Ishikawa (cell line): ENCODE measurements at regions not wholly inside any gene's neighbourhood (a gene's known extent, or its start where the extent isn't known, plus 50 kb on each side); places are given as distances from the start of the nearest gene placed in this dataset.

Experiments used
- CEBPB ChIP-seq: IDR thresholded peaks from 2 replicates; pipeline ENCODE4 v1.6.1; 2012
- CREB1 ChIP-seq: IDR thresholded peaks from 2 replicates; pipeline ENCODE4 v1.6.1; 2012; ENCODE audit warnings: low read depth
- EGR1 ChIP-seq: IDR thresholded peaks from 2 replicates; pipeline ENCODE4 v1.6.1; 2012
- EP300 ChIP-seq: IDR thresholded peaks from 2 replicates; pipeline ENCODE4 v1.6.1; 2012; ENCODE audit warnings: borderline replicate concordance
- FOXM1 ChIP-seq: IDR thresholded peaks from 2 replicates; pipeline ENCODE4 v1.6.1; 2012; ENCODE audit warnings: low read depth, borderline replicate concordance
- NFIC ChIP-seq: IDR thresholded peaks from 2 replicates; pipeline ENCODE4 v1.6.1; 2012
- RAD21 ChIP-seq: IDR thresholded peaks from 2 replicates; pipeline ENCODE4 v1.6.1; 2012; ENCODE audit warnings: low read depth
- REST ChIP-seq: IDR thresholded peaks from 2 replicates; pipeline ENCODE4 v1.6.1; 2012; ENCODE audit warnings: low read depth, mild to moderate bottlenecking
- TAF1 ChIP-seq: IDR thresholded peaks from 2 replicates; pipeline ENCODE4 v1.6.1; 2012; ENCODE audit warnings: low read depth, mild to moderate bottlenecking
- TCF12 ChIP-seq: IDR thresholded peaks from 2 replicates; pipeline ENCODE4 v1.6.1; 2012; ENCODE audit warnings: low read depth
- TEAD4 ChIP-seq: IDR thresholded peaks from 2 replicates; pipeline ENCODE4 v1.6.1; 2012
- YY1 ChIP-seq: IDR thresholded peaks from 2 replicates; pipeline ENCODE4 v1.6.1; 2012; ENCODE audit warnings: low read depth
- ZBTB7A ChIP-seq: IDR thresholded peaks from 2 replicates; pipeline ENCODE4 v1.6.1; 2012; ENCODE audit warnings: low read depth
- TF ChIP-seq, protein P1 (sequence below): IDR thresholded peaks from 2 replicates; pipeline ENCODE4 v1.6.1; 2012
- TF ChIP-seq, protein P2 (sequence below): IDR thresholded peaks from 2 replicates; pipeline ENCODE4 v1.6.1; 2012

DNA sequence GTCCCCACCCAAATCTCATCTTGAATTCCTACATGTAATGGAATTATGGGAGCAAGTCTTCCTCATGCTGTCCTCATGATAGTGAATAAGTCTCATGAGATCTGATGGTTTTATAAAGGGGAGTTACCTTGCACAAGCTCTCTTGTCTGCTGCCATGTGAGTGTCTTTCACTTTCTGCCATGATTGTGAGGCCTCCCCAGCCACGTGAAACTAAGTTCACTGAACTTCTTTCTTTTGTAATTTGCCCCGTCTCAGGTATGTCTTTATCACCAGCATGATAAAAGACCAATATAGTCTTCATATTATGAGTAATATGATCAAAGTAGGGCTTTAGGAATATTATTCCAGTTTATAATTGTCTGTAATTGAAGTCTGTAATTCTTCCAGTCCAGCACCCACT is 86.3 kb upstream of the ANO5 start:
- no peak for TF ChIP-seq FOXM1

- TF ChIP-seq REST (no peak), TCF12 (no peak), CEBPB (no peak), EP300 (no peak), FOXM1 (no peak), TEAD4 (no peak), EGR1 (no peak), ZBTB7A (no peak), YY1 (no peak)
- TF ChIP-seq, protein P1, sequence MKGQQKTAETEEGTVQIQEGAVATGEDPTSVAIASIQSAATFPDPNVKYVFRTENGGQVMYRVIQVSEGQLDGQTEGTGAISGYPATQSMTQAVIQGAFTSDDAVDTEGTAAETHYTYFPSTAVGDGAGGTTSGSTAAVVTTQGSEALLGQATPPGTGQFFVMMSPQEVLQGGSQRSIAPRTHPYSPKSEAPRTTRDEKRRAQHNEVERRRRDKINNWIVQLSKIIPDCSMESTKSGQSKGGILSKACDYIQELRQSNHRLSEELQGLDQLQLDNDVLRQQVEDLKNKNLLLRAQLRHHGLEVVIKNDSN = no peak
Observed at GRCh38 chr11:22115470-22116029, 77.3 kb upstream of the ANO5 start.

DNA sequence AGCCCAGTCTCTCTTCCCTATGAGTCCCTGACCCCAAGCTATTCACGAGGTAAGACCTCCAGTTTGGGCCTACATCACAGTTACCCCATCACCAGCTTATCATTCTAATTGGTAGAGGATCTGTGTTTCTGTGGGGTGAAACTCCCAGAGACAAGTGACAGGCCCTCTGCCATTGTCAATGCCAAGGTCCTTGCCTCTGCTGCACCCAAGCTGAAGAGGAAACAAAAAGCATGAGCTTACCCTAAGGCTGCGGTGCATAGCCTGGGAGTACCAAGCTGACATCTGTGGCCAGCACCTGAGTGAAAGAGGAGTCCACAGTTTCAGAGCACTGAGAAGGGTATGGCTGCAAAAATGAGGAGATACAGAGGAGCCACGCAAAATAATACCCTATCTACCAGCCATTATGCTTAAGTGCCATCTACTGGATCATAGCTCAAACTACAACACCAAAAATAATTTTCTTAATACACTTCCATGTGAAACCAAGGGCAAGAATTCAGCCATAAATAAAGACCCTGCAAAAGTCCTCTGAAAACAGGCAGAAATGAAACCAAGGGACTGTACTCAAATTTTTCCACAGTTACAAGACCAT is 62.3 kb upstream of the ANO5 start:
- TF ChIP-seq TAF1 = no peak
- TF ChIP-seq RAD21 = peak; percentile 60

GRCh38 chr11:22133776-22134175 is 59.1 kb upstream of the ANO5 start:
- TF ChIP-seq, protein P2, sequence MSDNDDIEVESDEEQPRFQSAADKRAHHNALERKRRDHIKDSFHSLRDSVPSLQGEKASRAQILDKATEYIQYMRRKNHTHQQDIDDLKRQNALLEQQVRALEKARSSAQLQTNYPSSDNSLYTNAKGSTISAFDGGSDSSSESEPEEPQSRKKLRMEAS = no peak
- no peak for TF ChIP-seq RAD21
- no peak for TF ChIP-seq FOXM1
- no peak for TF ChIP-seq REST
- TF ChIP-seq CEBPB = no peak
- no peak for TF ChIP-seq EGR1
- TF ChIP-seq TEAD4 = no peak
- no peak for TF ChIP-seq TCF12
- TF ChIP-seq CREB1 = no peak
- no peak for TF ChIP-seq NFIC
- TF ChIP-seq, protein P1 = no peak
- no peak for TF ChIP-seq EP300
- TF ChIP-seq YY1 = no peak
- no peak for TF ChIP-seq TAF1
- TF ChIP-seq ZBTB7A = no peak

- TF ChIP-seq, protein P1 = no peak
- TF ChIP-seq, protein P2 = no peak
- no peak for TF ChIP-seq TCF12
- TF ChIP-seq CREB1 = no peak
- TF ChIP-seq EGR1 = no peak
- no peak for TF ChIP-seq EP300
- no peak for TF ChIP-seq NFIC
- no peak for TF ChIP-seq TAF1
- TF ChIP-seq REST = no peak
- no peak for TF ChIP-seq TEAD4
- TF ChIP-seq CEBPB = no peak
- no peak for TF ChIP-seq FOXM1
- no peak for TF ChIP-seq YY1
- no peak for TF ChIP-seq RAD21
- no peak for TF ChIP-seq ZBTB7A
Observed at GRCh38 chr11:22138264-22138663, 54.6 kb upstream of the ANO5 start.
